H1 (cell line): ENCODE measurements at regions not wholly inside any gene's neighbourhood (a gene's known extent, or its start where the extent isn't known, plus 50 kb on each side); places are given as distances from the start of the nearest gene placed in this dataset.

Experiments
- HDAC2 ChIP-seq, 2 experiments: fragments of 300-600 bp in 1 of 2; sonication (generic) in 1 of 2; IDR thresholded peaks; 2 replicates each; pipeline ENCODE4 v1.6.1; 2011 to 2012; ENCODE audit warnings: low read depth in 2 of 2, low read length in 2 of 2, mild to moderate bottlenecking in 2 of 2, moderate library complexity in 2 of 2, borderline replicate concordance in 1 of 2, inconsistent platforms in 1 of 2
- JUND ChIP-seq: IDR thresholded peaks from 2 replicates; pipeline ENCODE4 v1.6.1; 2011; ENCODE audit warnings: mild to moderate bottlenecking, improper control_type of control experiment, low read length
- RNF2 ChIP-seq: fragments of 200-900, 300-1000 bp; sonication (generic); IDR thresholded peaks from 2 replicates; pipeline ENCODE4 v1.7.1; 2016; ENCODE audit warnings: borderline replicate concordance, low read depth, mild to moderate bottlenecking, antibody characterized with exemption, low read length; ENCODE audit not compliant: poor library complexity, severe bottlenecking; ENCODE audit errors: missing control alignments
- TCF12 ChIP-seq: IDR thresholded peaks from 2 replicates; pipeline ENCODE4 v1.6.1; 2011; ENCODE audit warnings: low read depth, mild to moderate bottlenecking, low read length

GRCh38 chr12:90870971-90871725 is 83.8 kb downstream of the CCER1 start (continued):
- TF ChIP-seq HDAC2 (IDR thresholded peaks at IDR 0.05; ENCODE audit: borderline replicate concordance in 1 of 2, low read depth in 2 of 2, low read length in 2 of 2) (no peak), JUND (no peak), RNF2 (no peak), TCF12 (no peak)
- TF ChIP-seq, all 59 proteins: peak for 0
